IMR-90 (cell line): ENCODE measurements at regions not wholly inside any gene's neighbourhood (a gene's known extent, or its start where the extent isn't known, plus 50 kb on each side); places are given as distances from the start of the nearest gene placed in this dataset.

Experiments used
- ATAC-seq: fragments of 200-7000 bp; cut with Tn5 transposase; 2 replicates; pipeline ENCODE4 v1.9.1; 2020; ENCODE audit warnings: low read depth, mild to moderate bottlenecking, moderate library complexity
- BruUV-seq: library from RNA; stranded (reverse); fragments of 400-500 nt; replicated peaks from 2 replicates; lab custom pipeline; 2021; lab: Mats Ljungman, UMichigan
- CTCF ChIA-PET: fragments of 300-600 bp; formaldehyde crosslinking; extraction: SDS; loops from one replicate; lab custom pipeline; 2021; ENCODE audit warnings: antibody characterized with exemption; lab: Yijun Ruan, JAX
- POLR2A ChIA-PET: fragments of 300-600 bp; sonication (Branson Sonifier 250); formaldehyde crosslinking; loops from one replicate; lab custom pipeline; 2022; ENCODE audit warnings: antibody characterized with exemption; ENCODE audit not compliant: unreplicated experiment; lab: Charles Lee
- DNase-seq: peaks from one replicate; pipeline ENCODE4 v3.0.0; 2013
- H2AFZ ChIP-seq: replicated peaks from 2 replicates; pipeline ENCODE3; 2013; ENCODE audit warnings: low read length, mild to moderate bottlenecking; ENCODE audit not compliant: poor library complexity
- H2AK5ac ChIP-seq: 2 replicates; pipeline ENCODE4 v1.6.1; 2013; ENCODE audit warnings: low read depth, low read length, inconsistent platforms
- H2AK9ac ChIP-seq: replicated peaks from 2 replicates; pipeline ENCODE3; 2013; ENCODE audit warnings: mild to moderate bottlenecking, low read depth, low read length, moderate library complexity; ENCODE audit not compliant: poor library complexity
- H2BK120ac ChIP-seq: 2 replicates; pipeline ENCODE4 v1.6.1; 2013; ENCODE audit warnings: low read depth, low read length, inconsistent platforms
- H2BK15ac ChIP-seq: 3 replicates; pipeline ENCODE4 v1.6.1; 2013; ENCODE audit warnings: low read depth, low read length, inconsistent platforms
- H2BK20ac ChIP-seq: 2 replicates; pipeline ENCODE4 v1.6.1; 2013; ENCODE audit warnings: low read depth, mild to moderate bottlenecking, inconsistent platforms, low read length, moderate library complexity
- H2BK5ac ChIP-seq: 2 replicates; pipeline ENCODE4 v1.6.1; 2013; ENCODE audit warnings: mild to moderate bottlenecking, low read depth, low read length, inconsistent platforms; ENCODE audit not compliant: poor library complexity, severe bottlenecking
- H3K14ac ChIP-seq: replicated peaks from 2 replicates; pipeline ENCODE4 v1.6.1; 2013; ENCODE audit warnings: low read depth, low read length, inconsistent platforms
- H3K18ac ChIP-seq: 2 replicates; pipeline ENCODE4 v1.6.1; 2013; ENCODE audit warnings: low read depth, low read length, control low read depth
- H3K23ac ChIP-seq: 2 replicates; pipeline ENCODE4 v1.6.1; 2013; ENCODE audit warnings: low read depth, low read length, inconsistent platforms
- H3K27ac ChIP-seq: 2 replicates; pipeline ENCODE4 v1.5.1; 2013; ENCODE audit warnings: mild to moderate bottlenecking, control low read depth, low read length; ENCODE audit not compliant: insufficient read depth
- H3K27me3 ChIP-seq: 2 replicates; pipeline ENCODE4 v1.6.1; 2013; ENCODE audit warnings: low read length; ENCODE audit not compliant: control insufficient read depth, insufficient read depth
- H3K36me3 ChIP-seq: 2 replicates; pipeline ENCODE4 v1.6.1; 2013; ENCODE audit warnings: low read length, mixed read lengths; ENCODE audit not compliant: control insufficient read depth, insufficient read depth
- H3K4ac ChIP-seq: 2 replicates; pipeline ENCODE4 v1.6.1; 2013; ENCODE audit warnings: low read depth, low read length, inconsistent platforms
- H3K4me1 ChIP-seq: 2 replicates; pipeline ENCODE4 v1.6.1; 2013; ENCODE audit warnings: low read length, mixed read lengths; ENCODE audit not compliant: control insufficient read depth, insufficient read depth
- H3K4me2 ChIP-seq: 2 replicates; pipeline ENCODE4 v1.6.1; 2013; ENCODE audit warnings: low read depth, mild to moderate bottlenecking, control low read depth, low read length, moderate library complexity
- H3K4me3 ChIP-seq: 2 replicates; pipeline ENCODE4 v1.5.1; 2013; ENCODE audit warnings: low read depth, mild to moderate bottlenecking, control low read depth, low read length, moderate library complexity; ENCODE audit not compliant: insufficient read depth
- H3K56ac ChIP-seq: 2 replicates; pipeline ENCODE4 v1.6.1; 2013; ENCODE audit warnings: low read length, inconsistent platforms; ENCODE audit not compliant: insufficient read depth; ENCODE audit errors: extremely low read depth
- H3K79me1 ChIP-seq, 2 experiments: 2 replicates each; pipeline ENCODE4 v1.6.1; 2013; ENCODE audit warnings: low read length in 2 of 2, inconsistent platforms in 1 of 2, low read depth in 1 of 2
- H3K9ac ChIP-seq: 2 replicates; pipeline ENCODE4 v1.6.1; 2013; ENCODE audit warnings: low read depth, low read length, control low read depth
- H3K9me1 ChIP-seq: 2 replicates; pipeline ENCODE4 v1.6.1; 2013; ENCODE audit warnings: low read length, inconsistent platforms; ENCODE audit not compliant: insufficient read depth
- H3K9me3 ChIP-seq: 2 replicates; pipeline ENCODE4 v1.6.1; 2013; ENCODE audit warnings: low read length; ENCODE audit not compliant: control insufficient read depth, insufficient read depth
- H4K20me1 ChIP-seq: 2 replicates; pipeline ENCODE4 v1.6.1; 2013; ENCODE audit warnings: low read length, inconsistent platforms; ENCODE audit not compliant: insufficient read depth
- H4K5ac ChIP-seq: 2 replicates; pipeline ENCODE4 v1.6.1; 2013; ENCODE audit warnings: mild to moderate bottlenecking, low read depth, low read length, control low read depth
- H4K8ac ChIP-seq, 2 experiments: 2 replicates each; pipeline ENCODE4 v1.6.1; 2013; ENCODE audit warnings: low read depth in 2 of 2, low read length in 2 of 2, control low read depth in 1 of 2, inconsistent platforms in 1 of 2
- H4K91ac ChIP-seq: 2 replicates; pipeline ENCODE4 v1.6.1; 2013; ENCODE audit warnings: low read depth, low read length, inconsistent platforms; ENCODE audit not compliant: insufficient read depth
- BHLHE40 ChIP-seq: fragments of 150-350 bp; IDR thresholded peaks from 2 replicates; pipeline ENCODE4 v1.6.1; 2016; ENCODE audit warnings: mild to moderate bottlenecking, low read depth, low read length
- CEBPB ChIP-seq: IDR thresholded peaks from 2 replicates; pipeline ENCODE4 v1.6.1; 2012; ENCODE audit warnings: low read depth, low read length, improper control_type of control experiment
- CHD1 ChIP-seq: IDR thresholded peaks from 2 replicates; pipeline ENCODE4 v1.6.1; 2012; ENCODE audit warnings: low read depth, low read length, improper control_type of control experiment
- ELK1 ChIP-seq: fragments of 150-350 bp; IDR thresholded peaks from 2 replicates; pipeline ENCODE4 v1.6.1; 2016; ENCODE audit warnings: low read depth, mild to moderate bottlenecking, low read length, moderate library complexity, borderline replicate concordance
- MAFK ChIP-seq: IDR thresholded peaks from 2 replicates; pipeline ENCODE4 v1.6.1; 2012; ENCODE audit warnings: low read depth, low read length, improper control_type of control experiment
- MAZ ChIP-seq: IDR thresholded peaks from 2 replicates; pipeline ENCODE4 v1.6.1; 2012; ENCODE audit warnings: low read depth, mild to moderate bottlenecking, low read length, improper control_type of control experiment, moderate library complexity, borderline replicate concordance
- MXI1 ChIP-seq: IDR thresholded peaks from 2 replicates; pipeline ENCODE4 v1.6.1; 2012; ENCODE audit warnings: low read depth, mild to moderate bottlenecking, low read length, moderate library complexity, borderline replicate concordance
- POLR2A ChIP-seq: IDR thresholded peaks from 2 replicates; pipeline ENCODE4 v1.6.1; 2012; ENCODE audit warnings: mild to moderate bottlenecking, low read depth, low read length
- RAD21 ChIP-seq: IDR thresholded peaks from 2 replicates; pipeline ENCODE4 v1.6.1; 2012; ENCODE audit warnings: low read length, improper control_type of control experiment
- SMC3 ChIP-seq: fragments of 150-350 bp; IDR thresholded peaks from 2 replicates; pipeline ENCODE4 v1.6.1; 2016; ENCODE audit warnings: low read depth, mild to moderate bottlenecking, antibody characterized with exemption, low read length, moderate library complexity
- USF2 ChIP-seq: fragments of 150-350 bp; IDR thresholded peaks from 2 replicates; pipeline ENCODE4 v1.6.1; 2017; ENCODE audit warnings: mild to moderate bottlenecking, antibody characterized with exemption, low read length, low read depth
- WGBS, 2 experiments: methylation state at CpG; one replicate each; pipeline versions ENCODE4 v1.1.5 to v1.1.7; 2013; ENCODE audit warnings: missing lambda C conversion rate in 2 of 2; ENCODE audit not compliant: insufficient read length in 1 of 2; ENCODE audit errors: extremely low coverage in 2 of 2; 5-methylcytosine and 5-hydroxymethylcytosine counted together
- dilution Hi-C: fragments of 300-500 bp; cut with HindIII; formaldehyde crosslinking; loops from one replicate; pipeline ENCODE4 v1.14.3; 2018; ENCODE audit warnings: low sequenced_read_pairs; ENCODE audit not compliant: unreplicated experiment
- in situ Hi-C: fragments of 300-500 bp; cut with MboI; formaldehyde crosslinking; loops from 3 replicates; pipeline ENCODE4 v1.14.3; 2019; ENCODE audit warnings: low sequenced_read_pairs, inconsistent platforms, mixed read lengths
- intact Hi-C: fragments of 100-400 bp; cut with micrococcal nuclease; formaldehyde crosslinking; loops from 2 replicates; pipeline ENCODE4 v1.10.0; 2022

GRCh38 chr5:92023555-92023954 is 640.4 kb upstream of the ARRDC3 start:
- Histone ChIP-seq H3K4me3 (no peak overlapping the region), H3K23ac (no peak overlapping the region), H3K18ac (no peak overlapping the region), H3K27ac (no peak overlapping the region), H4K91ac (no peak overlapping the region), H3K9me1 (no peaks in the 10 kb centered on the region), H3K36me3 (no peaks in the 10 kb centered on the region), H3K79me1 (no peaks in the 10 kb centered on the region), H3K4ac (no peak overlapping the region), H3K27me3 (no peaks in the 10 kb centered on the region), H3K4me1 (peaks cover 2% of the 10 kb centered on the region), H2BK5ac (no peak overlapping the region), H2AK5ac (no peak overlapping the region), H2BK15ac (no peak overlapping the region), H3K56ac (no peak overlapping the region), H3K9me3 (no peaks in the 10 kb centered on the region), H4K8ac (no peak overlapping the region), H4K20me1 (no peaks in the 10 kb centered on the region), H3K9ac (no peak overlapping the region), H2AK9ac (no peak overlapping the region), H4K5ac (no peak overlapping the region), H2BK20ac (no peak overlapping the region), H3K4me2 (no peak overlapping the region), H3K14ac (no peak overlapping the region), H2AFZ (no peak overlapping the region), H2BK120ac (no peak overlapping the region)
- dilution Hi-C loops (no loop called here), intact Hi-C loops (no loop called here), in situ Hi-C loops (no loop called here)
- no TSS peak for BruUV-seq
- DNase-seq (no peak), ATAC-seq (no peak)
- ChIA-PET POLR2A (no interaction called here), CTCF (no interaction called here)
- WGBS, 2 experiments, result no CpG with 5 or more reads among the region's 5 CpGs
- no peak for TF ChIP-seq SMC3
- no peak for TF ChIP-seq CHD1
- TF ChIP-seq RAD21, result no peak
- TF ChIP-seq MAZ, result no peak
- TF ChIP-seq CEBPB, result no peak
- no peak for TF ChIP-seq USF2
- no peak for TF ChIP-seq MXI1
- TF ChIP-seq ELK1, result no peak
- TF ChIP-seq MAFK, result no peak
- no peak for TF ChIP-seq BHLHE40
- TF ChIP-seq POLR2A, result no peak
